ENCODE measurements at regions not wholly inside any gene's neighbourhood (a gene's known extent, or its start where the extent isn't known, plus 50 kb on each side); places are given as distances from the start of the nearest gene placed in this dataset.

GRCh38 chr11:122179961-122180834 is 64.2 kb upstream of the BLID start:
- peak; percentile 46 to 97 (median 76) for DNase-seq

GRCh38 chr11:122178795-122179194 is 62.8 kb upstream of the BLID start:
- DNase-seq = no peak

GRCh38 chr11:122177238-122177637 is 61.2 kb upstream of the BLID start:
- no peak for DNase-seq

- DNase-seq = no peak
Measured at GRCh38 chr11:122176651-122177050, 60.6 kb upstream of the BLID start.

- no peak for DNase-seq
Measured at GRCh38 chr11:122175306-122175705, 59.3 kb upstream of the BLID start.

- no peak for DNase-seq
Measured at GRCh38 chr11:122173587-122173986, 57.6 kb upstream of the BLID start.

DNA sequence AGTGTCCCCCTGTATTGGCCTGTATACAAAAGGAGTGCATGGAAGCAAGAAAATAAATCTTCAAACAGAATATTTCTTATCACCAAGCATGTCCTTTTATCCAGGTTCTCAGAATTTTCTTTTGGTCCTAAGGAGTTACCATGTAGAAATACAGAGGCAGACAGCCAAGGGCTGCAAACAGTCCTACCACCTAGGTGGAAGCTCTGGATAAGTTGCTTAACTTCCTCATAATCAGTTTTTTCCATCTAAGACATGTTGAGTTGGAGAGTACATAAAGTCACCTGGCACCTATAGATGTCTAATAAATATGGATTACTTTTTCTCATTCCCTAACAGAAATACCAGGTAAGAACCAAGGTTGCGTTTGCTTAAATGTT is 57.0 kb upstream of the BLID start:
- DNase-seq = no peak

DNA sequence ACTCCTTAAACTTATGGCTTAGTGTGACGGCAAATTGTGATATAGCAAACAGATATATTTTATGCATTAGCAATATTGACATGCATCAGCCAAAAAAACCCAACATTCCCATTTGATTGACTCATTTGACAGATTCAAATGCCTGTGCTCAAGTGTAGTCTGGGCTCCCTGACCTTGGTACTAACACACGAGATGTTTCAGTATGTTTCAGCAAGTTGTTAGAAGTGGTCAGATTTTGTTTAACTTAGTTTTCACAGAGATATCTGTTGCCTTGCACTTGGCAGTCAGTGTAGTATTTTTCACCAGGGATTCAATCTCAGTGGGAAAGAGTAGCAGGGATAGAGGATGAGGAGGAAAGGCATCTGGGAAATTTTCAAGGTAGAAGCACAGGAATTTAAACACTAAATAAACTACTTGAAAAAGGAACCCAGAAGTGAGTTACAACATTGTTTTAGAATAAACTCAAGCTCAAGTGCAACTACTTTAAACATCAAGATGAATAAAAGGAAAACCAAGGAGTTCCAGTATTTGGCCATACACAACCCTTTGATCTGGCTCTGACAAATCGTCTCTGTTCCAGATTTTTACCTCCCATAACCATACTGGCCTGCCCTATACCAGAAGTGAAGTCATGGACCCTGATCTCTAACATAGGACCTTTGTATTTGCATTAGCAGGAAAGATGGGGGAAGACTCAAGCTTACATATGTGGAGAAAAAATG is 56.5 kb upstream of the BLID start:
- no peak for DNase-seq

- peak in 1 of 3 donors; percentile 77 for DNase-seq
Measured at GRCh38 chr11:122170815-122171475, 54.9 kb upstream of the BLID start.

DNA sequence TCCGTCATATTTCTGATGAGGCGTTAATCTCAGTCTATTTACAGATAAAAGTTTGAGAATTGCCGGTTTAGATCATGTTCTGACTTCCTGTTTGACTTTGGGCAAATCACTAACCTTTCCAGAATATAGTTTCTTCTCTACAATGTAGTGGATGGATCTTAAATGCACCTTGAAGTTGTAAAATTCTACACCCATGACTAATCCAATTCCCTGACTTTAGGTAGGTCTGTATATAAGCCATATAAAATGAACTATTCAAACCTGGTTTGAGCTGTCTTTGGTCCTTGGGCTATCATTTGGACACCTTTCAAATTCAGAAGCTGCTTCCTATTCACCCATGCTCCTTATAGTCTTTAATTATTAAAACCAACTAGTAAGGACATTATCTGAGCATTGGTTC is 52.2 kb upstream of the BLID start:
- no peak for DNase-seq

- DNase-seq = peak in 1 of 3 donors; percentile 62
Measured at GRCh38 chr11:122167100-122167499, 51.1 kb upstream of the BLID start.

DNA sequence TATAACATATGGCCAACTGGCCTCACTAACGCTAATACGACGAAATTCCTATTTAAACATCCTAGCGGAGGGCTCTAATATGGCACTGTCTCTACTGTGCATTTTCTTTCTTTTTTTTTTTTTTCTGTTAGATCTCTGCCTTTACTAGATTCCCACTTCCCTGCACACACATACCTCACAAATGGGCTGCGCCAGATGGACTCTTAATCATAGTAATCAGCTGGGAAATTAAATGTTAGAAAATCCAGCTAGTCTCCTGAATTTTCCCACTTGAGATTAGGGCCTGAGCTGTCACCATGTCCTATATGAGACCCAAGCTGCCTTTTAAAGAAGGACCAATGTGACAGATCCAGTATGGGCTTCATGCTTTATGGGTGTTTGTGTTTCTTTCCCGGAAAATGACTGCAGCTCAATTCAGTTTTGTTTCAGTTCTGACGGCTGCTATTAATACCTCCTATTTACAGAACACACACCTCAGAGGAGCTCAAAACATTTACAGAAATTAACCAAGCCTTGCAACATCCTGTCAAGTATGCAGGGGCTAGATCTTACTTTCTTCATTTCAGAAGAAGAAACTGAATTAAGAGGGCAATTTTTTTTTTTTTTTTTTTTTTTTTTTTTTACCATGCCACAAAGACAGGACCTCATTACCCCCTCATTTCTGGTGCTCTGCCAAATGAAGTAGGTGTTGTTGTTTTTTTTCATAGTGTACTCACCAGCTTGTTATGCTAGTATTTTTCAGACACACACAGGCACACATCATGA is 49.8 kb upstream of the BLID start:
- DNase-seq = no peak
